Vagina (tissue), 2 donors: ENCODE measurements at regions not wholly inside any gene's neighbourhood (a gene's known extent, or its start where the extent isn't known, plus 50 kb on each side); places are given as distances from the start of the nearest gene placed in this dataset.

ENCODE experiments used
- CTCF ChIP-seq, 3 experiments: fragments of 450-650 bp in 2 of 3; fragments of 200-600 bp in 1 of 3; sonication (generic) in 1 of 3; IDR thresholded peaks; one replicate each; pipeline ENCODE4 v1.5.1; 2017 to 2019; ENCODE audit warnings: antibody characterized with exemption in 3 of 3, mild to moderate bottlenecking in 2 of 3, moderate library complexity in 2 of 3
- POLR2A ChIP-seq, 2 donors: fragments of 450-650 bp; IDR thresholded peaks; one replicate each; pipeline ENCODE4 v1.6.1; 2017; ENCODE audit warnings: antibody characterized with exemption in 2 of 2, mild to moderate bottlenecking in 2 of 2, moderate library complexity in 2 of 2

- no peak for TF ChIP-seq CTCF (IDR thresholded peaks at IDR 0.05)
- TF ChIP-seq POLR2A (IDR thresholded peaks at IDR 0.05), result no peak
These were observed 1153.2 kb downstream of the SUCLG1 start for GRCh38 chr2:83305758-83306378.
